Karpas-422 (cell line): ENCODE measurements at regions not wholly inside any gene's neighbourhood (a gene's known extent, or its start where the extent isn't known, plus 50 kb on each side); places are given as distances from the start of the nearest gene placed in this dataset.

Experiments used
- DNase-seq: peaks from one replicate; pipeline ENCODE4 v3.0.0-alpha.2; 2015
- H2AFZ ChIP-seq: fragments of 200-600 bp; sonication (generic); 2 replicates; pipeline ENCODE4 v1.6.1; 2014; ENCODE audit warnings: antibody characterized with exemption, low read length, mixed read lengths
- H3K27ac ChIP-seq: fragments of 200-600 bp; sonication (generic); 2 replicates; pipeline ENCODE4 v1.5.1; 2014; ENCODE audit warnings: mild to moderate bottlenecking, low read length, moderate library complexity
- H3K27me3 ChIP-seq: fragments of 200-600 bp; sonication (generic); 2 replicates; pipeline ENCODE4 v1.6.1; 2014; ENCODE audit warnings: low read length, mixed read lengths
- H3K36me3 ChIP-seq: fragments of 200-600 bp; sonication (generic); 2 replicates; pipeline ENCODE4 v1.6.1; 2014; ENCODE audit warnings: low read length, mixed read lengths; ENCODE audit not compliant: insufficient read depth
- H3K4me1 ChIP-seq: fragments of 200-600 bp; sonication (generic); 2 replicates; pipeline ENCODE4 v1.6.1; 2014; ENCODE audit warnings: mild to moderate bottlenecking, low read length, mixed read lengths
- H3K4me2 ChIP-seq: fragments of 200-600 bp; sonication (generic); 2 replicates; pipeline ENCODE4 v1.6.1; 2014; ENCODE audit warnings: low read length, low read depth, mild to moderate bottlenecking; ENCODE audit not compliant: poor library complexity, severe bottlenecking
- H3K4me3 ChIP-seq: fragments of 200-600 bp; sonication (generic); 2 replicates; pipeline ENCODE4 v1.5.1; 2014; ENCODE audit warnings: mild to moderate bottlenecking, antibody characterized with exemption, low read length, mixed read lengths
- H3K79me2 ChIP-seq: fragments of 200-600 bp; sonication (generic); 2 replicates; pipeline ENCODE4 v1.6.1; 2014; ENCODE audit warnings: mild to moderate bottlenecking, low read length, mixed read lengths
- H3K9ac ChIP-seq: fragments of 200-600 bp; sonication (generic); 2 replicates; pipeline ENCODE4 v1.6.0; 2014; ENCODE audit warnings: low read length
- H3K9me2 ChIP-seq: fragments of 200-600 bp; sonication (generic), shearing (Covaris generic); replicated peaks from 2 replicates; pipeline ENCODE4 v1.6.0; 2014; ENCODE audit warnings: mild to moderate bottlenecking, low read length, moderate library complexity; ENCODE audit not compliant: insufficient read depth
- H3K9me3 ChIP-seq: fragments of 300-700, 200-600 bp; sonication (generic); 2 replicates; pipeline ENCODE4 v1.6.1; 2014; ENCODE audit warnings: low read length, mixed read lengths
- H4K20me1 ChIP-seq: fragments of 200-600 bp; sonication (generic); 2 replicates; pipeline ENCODE4 v1.6.1; 2014; ENCODE audit warnings: mild to moderate bottlenecking, antibody characterized with exemption, low read length, low read depth; ENCODE audit not compliant: insufficient read depth

DNA sequence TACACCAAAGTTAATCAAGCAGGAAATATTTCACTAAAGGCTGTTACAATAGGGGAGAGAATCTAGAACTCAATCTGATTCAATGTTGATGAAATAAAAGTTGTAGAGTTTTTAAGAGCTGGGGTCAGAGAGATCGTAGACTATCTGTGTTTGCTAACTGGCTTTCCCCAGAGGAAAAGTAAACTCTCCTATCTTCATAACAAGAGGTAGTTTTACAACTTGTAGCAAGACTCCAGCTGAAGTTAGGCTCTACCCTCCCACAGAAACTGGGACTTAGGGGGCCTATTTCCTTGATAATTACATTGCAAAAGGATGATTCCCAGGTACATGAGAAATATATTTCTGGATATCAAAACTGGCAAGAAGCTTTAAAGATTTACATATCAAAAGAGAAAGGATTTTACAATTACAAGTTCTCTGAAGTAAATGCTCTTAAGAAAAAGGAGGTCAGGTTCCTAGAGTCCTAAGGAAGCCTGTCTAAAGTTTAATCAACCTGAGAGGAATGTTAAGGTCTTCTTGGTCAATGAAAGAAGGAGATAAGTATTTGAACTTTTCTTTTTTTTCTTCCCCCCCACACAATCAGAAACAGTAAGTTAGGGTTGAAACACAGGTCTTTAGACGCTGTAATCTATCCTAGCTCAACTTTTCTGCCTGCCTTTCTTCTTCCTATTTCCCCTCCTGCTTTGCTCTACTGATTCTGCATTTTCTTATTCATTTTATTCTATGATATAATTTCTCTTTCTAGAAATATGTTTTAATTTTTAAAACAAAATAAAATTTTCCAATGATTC is 692.2 kb upstream of the LINC00305 start:
- H3K9ac ChIP-seq: no peak overlapping the region
- no peaks in the 10 kb centered on the region for H3K79me2 ChIP-seq
- H3K9me3 ChIP-seq: peaks cover 25% of the 10 kb centered on the region
- H3K4me2 ChIP-seq: no peak overlapping the region
- no peaks in the 10 kb centered on the region for H3K27me3 ChIP-seq
- H3K9me2 ChIP-seq: no peaks in the 10 kb centered on the region; the same call in 1 of the 2 replicates
- no peak overlapping the region for H3K4me3 ChIP-seq
- H4K20me1 ChIP-seq: no peaks in the 10 kb centered on the region
- H2AFZ ChIP-seq: no peak overlapping the region
- H3K4me1 ChIP-seq: no peaks in the 10 kb centered on the region
- DNase-seq: no peak
- no peaks in the 10 kb centered on the region for H3K36me3 ChIP-seq
- H3K27ac ChIP-seq: no peak overlapping the region

DNA sequence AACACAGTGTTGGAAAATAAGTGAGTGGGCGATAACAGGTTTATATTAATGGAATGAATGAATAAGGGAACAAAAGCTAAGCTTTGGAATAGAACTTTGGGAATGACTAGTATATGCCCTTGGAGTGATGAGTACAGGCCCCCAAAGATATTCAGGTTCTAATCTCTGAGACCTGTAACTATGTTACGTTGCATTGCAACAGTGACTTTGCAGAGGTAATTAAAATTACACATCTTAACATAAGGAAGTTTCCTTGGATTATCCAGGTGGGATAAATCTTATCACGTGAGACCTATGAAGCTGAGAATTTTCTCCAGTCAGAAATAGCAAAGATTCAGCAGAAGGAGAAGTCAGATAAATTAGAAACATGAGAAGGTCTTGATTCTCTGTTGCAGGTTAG is 661.5 kb upstream of the LINC00305 start:
- Histone ChIP-seq H3K27me3 (0 out of 2 replicates have a peak, but pooled peaks cover 2% of the 10 kb centered on the region), H3K36me3 (no peaks in the 10 kb centered on the region), H3K4me2 (no peak overlapping the region), H2AFZ (no peak overlapping the region), H3K4me1 (no peaks in the 10 kb centered on the region), H3K79me2 (no peaks in the 10 kb centered on the region), H3K9me2 (no peaks in the 10 kb centered on the region), H3K4me3 (no peak overlapping the region), H3K9ac (no peak overlapping the region), H3K9me3 (peaks cover 30% of the 10 kb centered on the region), H3K27ac (no peak overlapping the region), H4K20me1 (no peaks in the 10 kb centered on the region)
- no peak for DNase-seq

- no peak for DNase-seq
- no peak overlapping the region for H2AFZ ChIP-seq
Measured at GRCh38 chr18:64809801-64810200, 660.9 kb upstream of the LINC00305 start.

GRCh38 chr18:64807560-64807959 is 658.7 kb upstream of the LINC00305 start:
- Histone ChIP-seq H3K9me2 (no peaks in the 10 kb centered on the region), H3K27ac (no peak overlapping the region), H3K79me2 (no peaks in the 10 kb centered on the region), H2AFZ (no peak overlapping the region), H3K9me3 (peaks cover 19% of the 10 kb centered on the region), H3K4me1 (no peaks in the 10 kb centered on the region), H3K4me3 (no peak overlapping the region), H3K27me3 (0 out of 2 replicates have a peak, but pooled peaks cover 2% of the 10 kb centered on the region), H3K9ac (no peak overlapping the region), H3K36me3 (no peaks in the 10 kb centered on the region), H3K4me2 (no peak overlapping the region), H4K20me1 (no peaks in the 10 kb centered on the region)
- DNase-seq: no peak

More at GRCh38 chr18:64809801-64810200, 660.9 kb upstream of the LINC00305 start:
- no peak overlapping the region for H3K9ac ChIP-seq
- no peak overlapping the region for H3K27ac ChIP-seq
- no peak overlapping the region for H3K4me3 ChIP-seq
- no peaks in the 10 kb centered on the region for H4K20me1 ChIP-seq
- peaks cover 30% of the 10 kb centered on the region for H3K9me3 ChIP-seq
- H3K9me2 ChIP-seq: no peaks in the 10 kb centered on the region
- H3K79me2 ChIP-seq: no peaks in the 10 kb centered on the region
- H3K27me3 ChIP-seq: 0 out of 2 replicates have a peak, but pooled peaks cover 2% of the 10 kb centered on the region
- no peak overlapping the region for H3K4me2 ChIP-seq
- H3K36me3 ChIP-seq: no peaks in the 10 kb centered on the region
- H3K4me1 ChIP-seq: no peaks in the 10 kb centered on the region

- Histone ChIP-seq H3K27me3 (0 out of 2 replicates have a peak, but pooled peaks cover 2% of the 10 kb centered on the region), H3K36me3 (no peaks in the 10 kb centered on the region), H2AFZ (no peak overlapping the region; the same call in 1 of the 2 replicates)
Measured at GRCh38 chr18:64806691-64807090, 657.8 kb upstream of the LINC00305 start.

DNA sequence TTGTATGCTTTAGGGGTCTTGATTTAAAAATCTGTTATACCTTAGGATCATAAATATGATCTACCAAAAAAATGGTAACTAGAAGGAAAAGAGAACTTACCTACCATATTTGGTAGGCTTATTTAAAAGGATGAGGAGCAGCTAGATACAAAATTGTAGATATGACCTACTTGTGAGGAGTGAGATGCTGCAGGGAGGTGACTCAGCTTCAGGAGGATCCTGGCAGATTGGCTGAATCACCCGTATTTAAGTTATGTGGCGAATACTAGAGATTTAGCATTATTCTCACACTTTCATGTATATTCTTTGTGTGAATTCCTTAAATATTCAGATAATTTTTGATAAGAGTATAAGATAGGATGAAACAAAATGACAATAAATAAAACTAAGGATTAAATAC is 657.3 kb upstream of the LINC00305 start:
- Histone ChIP-seq H3K4me1 (no peaks in the 10 kb centered on the region), H3K27me3 (0 out of 2 replicates have a peak, but pooled peaks cover 2% of the 10 kb centered on the region), H3K36me3 (no peaks in the 10 kb centered on the region), H3K4me3 (no peak overlapping the region), H3K79me2 (no peaks in the 10 kb centered on the region), H3K9me2 (no peaks in the 10 kb centered on the region), H3K27ac (no peak overlapping the region), H3K4me2 (no peak overlapping the region), H4K20me1 (no peaks in the 10 kb centered on the region), H3K9ac (no peak overlapping the region), H2AFZ (no peak overlapping the region; the same call in 1 of the 2 replicates), H3K9me3 (peaks cover 25% of the 10 kb centered on the region)
- no peak for DNase-seq

More at GRCh38 chr18:64806691-64807090, 657.8 kb upstream of the LINC00305 start:
- no peaks in the 10 kb centered on the region for H3K79me2 ChIP-seq
- H3K27ac ChIP-seq: no peak overlapping the region
- H3K9ac ChIP-seq: no peak overlapping the region
- no peaks in the 10 kb centered on the region for H4K20me1 ChIP-seq
- H3K9me3 ChIP-seq: peaks cover 20% of the 10 kb centered on the region
- H3K4me1 ChIP-seq: no peaks in the 10 kb centered on the region
- no peak overlapping the region for H3K4me2 ChIP-seq
- no peaks in the 10 kb centered on the region for H3K9me2 ChIP-seq
- no peak for DNase-seq
- no peak overlapping the region for H3K4me3 ChIP-seq

DNA sequence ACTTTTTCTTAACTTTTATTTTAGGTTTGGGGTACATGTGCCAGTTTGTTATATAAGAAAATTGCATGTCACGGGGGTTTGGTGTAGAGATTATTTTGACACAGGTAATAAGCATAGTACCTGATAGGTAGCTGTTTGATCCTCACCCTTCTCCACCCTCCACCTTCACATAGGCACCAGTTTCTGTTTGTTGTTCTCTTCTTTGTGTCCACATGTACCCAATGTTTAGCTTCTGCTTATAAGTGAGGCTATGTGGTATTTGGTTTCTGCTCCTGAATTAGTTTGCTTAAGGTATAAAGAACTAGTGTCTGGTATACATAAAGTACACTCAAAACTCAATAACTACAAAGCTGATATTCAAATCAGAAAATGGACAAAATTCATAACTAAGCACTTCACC is 654.6 kb upstream of the LINC00305 start:
- H3K36me3 ChIP-seq: no peaks in the 10 kb centered on the region
- no peaks in the 10 kb centered on the region for H3K9me2 ChIP-seq
- no peak overlapping the region for H2AFZ ChIP-seq
- H3K79me2 ChIP-seq: no peaks in the 10 kb centered on the region
- DNase-seq: no peak
- H4K20me1 ChIP-seq: no peaks in the 10 kb centered on the region
- peaks cover 32% of the 10 kb centered on the region for H3K9me3 ChIP-seq
- H3K4me3 ChIP-seq: no peak overlapping the region
- no peak overlapping the region for H3K9ac ChIP-seq
- no peak overlapping the region for H3K27ac ChIP-seq
- H3K4me1 ChIP-seq: no peaks in the 10 kb centered on the region
- H3K27me3 ChIP-seq: 0 out of 2 replicates have a peak, but pooled peaks cover 2% of the 10 kb centered on the region
- no peak overlapping the region for H3K4me2 ChIP-seq

DNA sequence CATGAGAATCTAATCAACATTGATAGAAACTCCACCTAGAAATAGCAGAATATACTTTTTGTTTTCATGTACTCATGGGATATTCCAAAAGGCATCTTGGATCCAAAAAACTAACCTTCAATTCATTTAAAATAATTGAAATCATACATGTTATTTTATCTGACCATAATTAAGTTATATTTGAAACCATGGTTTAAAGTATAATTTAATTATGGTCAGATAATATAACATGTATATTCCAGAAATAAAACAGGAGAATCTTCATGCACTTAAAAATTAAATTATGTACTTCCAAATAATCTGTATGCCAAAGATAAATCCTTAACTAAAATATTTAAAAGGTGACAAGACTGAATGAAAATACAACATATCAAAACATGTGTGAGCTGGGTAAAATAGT is 651.3 kb upstream of the LINC00305 start:
- Histone ChIP-seq H3K9me2 (no peaks in the 10 kb centered on the region), H3K9me3 (peaks cover 46% of the 10 kb centered on the region), H2AFZ (no peak overlapping the region)

More for the DNA sequence above, 651.3 kb upstream of the LINC00305 start:
- DNase-seq: no peak
- H3K36me3 ChIP-seq: no peaks in the 10 kb centered on the region
- no peaks in the 10 kb centered on the region for H4K20me1 ChIP-seq
- H3K27me3 ChIP-seq: no peaks in the 10 kb centered on the region
- H3K79me2 ChIP-seq: no peaks in the 10 kb centered on the region
- no peak overlapping the region for H3K27ac ChIP-seq
- H3K9ac ChIP-seq: no peak overlapping the region
- H3K4me3 ChIP-seq: no peak overlapping the region
- no peaks in the 10 kb centered on the region for H3K4me1 ChIP-seq
- no peak overlapping the region for H3K4me2 ChIP-seq
